ENCODE measurements at regions not wholly inside any gene's neighbourhood (a gene's known extent, or its start where the extent isn't known, plus 50 kb on each side); places are given as distances from the start of the nearest gene placed in this dataset.

- no peak for TF ChIP-seq CTCF (IDR thresholded peaks at IDR 0.05)
- TF ChIP-seq POLR2A (IDR thresholded peaks at IDR 0.05): no peak
Measured at GRCh38 chr18:75687626-75688025, 260.1 kb upstream of the SMIM21 start.
